IPS-18c (cell line): ENCODE measurements at regions not wholly inside any gene's neighbourhood (a gene's known extent, or its start where the extent isn't known, plus 50 kb on each side); places are given as distances from the start of the nearest gene placed in this dataset.

Source experiments
- H3K4me3 ChIP-seq: 2 replicates; pipeline ENCODE4 v1.7.0; 2013; ENCODE audit warnings: low read depth, mild to moderate bottlenecking, low read length, moderate library complexity; ENCODE audit not compliant: insufficient read depth
- H3K9me3 ChIP-seq: one replicate; pipeline ENCODE4 v1.6.1; 2013; ENCODE audit warnings: mild to moderate bottlenecking, low read length, moderate library complexity; ENCODE audit not compliant: control insufficient read depth, insufficient read depth

DNA sequence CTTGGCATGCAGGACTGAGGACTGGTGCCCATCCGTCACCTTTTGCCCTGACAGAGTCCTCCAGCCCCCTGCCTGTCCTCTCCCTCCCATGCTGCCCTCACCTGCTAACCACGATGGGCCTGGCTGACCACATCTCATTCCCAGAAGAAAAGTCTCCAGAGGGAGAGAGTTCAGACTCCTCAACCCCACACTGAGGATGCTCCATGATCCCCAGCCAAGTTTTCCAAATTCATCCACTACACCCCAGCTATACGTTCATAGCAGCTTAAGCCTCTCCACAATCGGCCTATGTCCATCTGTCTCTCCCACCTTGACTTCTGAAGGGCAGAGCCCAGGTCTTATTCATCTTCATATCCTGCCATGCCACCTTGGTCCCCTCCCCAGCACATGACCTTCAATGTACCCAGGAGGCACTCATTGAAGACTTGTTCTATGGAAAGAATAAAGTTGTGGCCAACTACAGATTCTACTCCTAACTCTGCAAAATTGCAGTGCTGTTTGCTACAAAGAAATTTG is 115.6 kb upstream of the ID2 start:
- no peaks in the 10 kb centered on the region for H3K9me3 ChIP-seq
- H3K4me3 ChIP-seq: no peak overlapping the region

DNA sequence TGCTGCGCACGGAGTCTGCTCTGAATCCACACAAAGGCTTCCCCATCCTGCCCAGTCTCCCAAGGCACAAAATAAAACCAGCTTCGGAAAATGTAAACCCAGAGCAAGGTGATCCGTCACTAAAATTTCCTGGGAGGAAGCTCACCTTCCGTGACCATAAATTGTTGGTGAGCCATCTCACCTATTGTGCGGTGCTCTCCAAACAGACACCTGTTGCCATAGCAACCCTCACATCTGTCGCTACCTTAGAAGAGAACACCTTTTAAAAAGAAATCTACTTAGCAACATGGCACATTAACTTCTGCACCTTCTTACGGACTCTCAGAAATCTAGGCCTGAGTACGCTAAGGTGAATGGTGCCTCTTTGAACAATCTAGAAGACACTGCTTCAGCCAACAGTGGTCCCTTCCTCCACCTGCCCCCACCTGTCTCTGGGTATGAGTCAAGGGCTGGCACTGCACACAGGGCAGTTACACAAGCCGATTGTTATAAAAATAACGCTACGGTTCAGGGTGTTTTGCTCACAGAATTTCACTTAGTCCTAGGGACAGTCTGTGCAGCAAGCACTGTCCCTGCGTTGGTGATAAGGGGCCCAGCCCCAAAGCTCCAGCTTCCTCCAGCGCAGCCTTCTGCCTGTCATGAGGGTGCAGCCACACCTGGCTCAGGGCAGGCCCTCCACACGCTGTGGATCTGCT is 114.9 kb upstream of the ID2 start:
- no peak overlapping the region for H3K4me3 ChIP-seq
- no peaks in the 10 kb centered on the region for H3K9me3 ChIP-seq

DNA sequence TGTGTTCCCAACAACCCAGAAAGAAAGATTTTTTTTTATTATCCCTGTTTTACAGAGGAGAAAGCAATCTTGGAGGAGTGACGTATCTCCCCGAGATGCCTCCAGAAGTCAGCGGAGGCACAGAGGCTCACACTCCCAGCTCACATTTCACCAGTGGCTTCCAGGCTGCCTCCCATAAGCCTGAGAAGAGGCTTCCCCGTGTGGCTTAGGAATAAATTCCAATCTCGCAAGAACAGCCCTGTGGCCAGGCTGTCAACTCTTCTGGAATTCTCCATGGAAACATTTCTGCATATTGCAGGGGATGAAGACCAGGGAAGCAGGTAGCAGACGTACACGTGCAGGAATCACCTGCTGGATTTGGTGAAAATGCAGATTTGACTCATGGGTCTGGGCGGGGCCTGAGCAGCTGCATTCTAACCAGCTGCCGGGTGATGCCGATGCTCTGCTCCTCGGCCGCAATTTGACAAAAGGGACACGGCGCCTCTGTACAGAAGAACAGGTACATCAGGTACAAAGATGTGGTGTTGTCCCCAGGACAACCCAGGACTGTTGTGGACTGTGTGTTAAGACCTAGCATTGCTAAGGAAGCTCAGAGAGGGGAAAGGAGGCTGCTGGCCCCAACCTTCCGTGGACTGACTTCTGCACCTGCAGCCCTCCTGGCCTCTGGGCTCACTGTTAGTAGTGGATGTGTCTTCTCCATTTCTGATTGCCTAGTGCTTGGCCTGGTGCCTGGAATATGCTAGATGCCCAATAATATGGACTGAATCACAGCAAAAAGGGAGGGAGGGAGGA is 114.2 kb upstream of the ID2 start:
- H3K4me3 ChIP-seq: no peak overlapping the region
- H3K9me3 ChIP-seq: no peaks in the 10 kb centered on the region

DNA sequence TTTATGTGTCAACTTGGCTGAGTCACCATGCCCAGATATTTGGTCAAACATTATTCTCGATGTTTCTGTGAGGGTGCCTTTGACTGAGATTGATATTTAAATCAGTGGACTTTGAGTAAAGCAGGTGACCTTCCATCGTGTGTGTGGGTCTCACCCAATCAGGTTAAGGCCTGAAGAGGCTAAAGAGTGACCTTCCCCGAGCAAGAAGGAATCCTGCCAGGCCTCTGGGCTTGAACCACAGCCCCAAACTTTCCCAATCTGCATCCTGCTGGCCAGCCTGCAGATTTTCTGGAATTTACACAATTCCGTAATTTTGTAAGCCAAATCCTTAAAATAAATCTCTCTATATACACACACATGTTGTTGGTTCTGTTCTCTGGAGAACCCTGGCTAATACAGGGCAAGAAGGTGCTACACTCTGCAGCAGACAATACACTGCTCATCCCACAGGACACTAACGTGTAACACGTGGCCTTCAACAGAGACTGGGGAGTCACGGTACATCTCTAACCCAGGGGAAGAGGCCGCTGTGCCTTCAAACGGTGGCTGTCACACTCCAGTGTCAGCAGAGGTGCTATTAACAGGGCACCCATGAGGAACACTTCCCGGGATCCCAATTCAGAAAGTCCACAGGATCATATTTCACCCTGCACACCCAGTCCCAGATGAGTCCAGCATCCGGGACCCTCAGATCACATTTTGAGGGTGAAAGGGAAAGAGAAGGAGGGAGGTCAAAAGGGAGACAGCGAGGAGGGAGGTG is 113.1 kb upstream of the ID2 start:
- H3K9me3 ChIP-seq: no peaks in the 10 kb centered on the region
- H3K4me3 ChIP-seq: no peak overlapping the region

DNA sequence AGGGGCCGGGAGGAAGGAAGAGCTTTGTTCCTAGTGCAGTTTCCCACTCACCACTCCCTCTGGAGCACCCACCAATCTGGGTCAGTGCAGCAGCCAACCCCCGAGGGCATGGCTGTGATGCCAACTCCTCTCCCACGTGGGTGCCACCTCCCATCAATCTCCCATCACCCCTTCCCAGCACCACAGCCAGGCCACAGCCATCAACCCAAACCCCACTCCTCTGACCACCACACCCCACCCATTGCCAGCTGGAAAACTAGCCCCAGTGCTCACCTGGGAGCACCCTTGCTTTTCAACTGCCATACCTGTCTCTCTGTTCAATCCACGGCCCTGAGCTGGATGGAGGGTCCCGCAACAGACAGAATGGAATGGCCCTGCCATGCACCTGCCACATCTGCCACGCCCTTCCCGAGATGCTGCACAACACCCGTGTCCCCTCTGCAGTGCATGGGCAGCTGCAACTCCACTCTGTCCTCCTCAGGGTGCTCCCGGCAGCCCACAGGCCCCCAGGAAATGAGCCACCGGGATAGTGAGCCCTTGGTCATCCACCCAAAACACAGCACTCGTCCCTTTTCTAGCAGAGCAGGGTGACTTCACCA is 112.4 kb upstream of the ID2 start:
- H3K9me3 ChIP-seq: no peaks in the 10 kb centered on the region

DNA sequence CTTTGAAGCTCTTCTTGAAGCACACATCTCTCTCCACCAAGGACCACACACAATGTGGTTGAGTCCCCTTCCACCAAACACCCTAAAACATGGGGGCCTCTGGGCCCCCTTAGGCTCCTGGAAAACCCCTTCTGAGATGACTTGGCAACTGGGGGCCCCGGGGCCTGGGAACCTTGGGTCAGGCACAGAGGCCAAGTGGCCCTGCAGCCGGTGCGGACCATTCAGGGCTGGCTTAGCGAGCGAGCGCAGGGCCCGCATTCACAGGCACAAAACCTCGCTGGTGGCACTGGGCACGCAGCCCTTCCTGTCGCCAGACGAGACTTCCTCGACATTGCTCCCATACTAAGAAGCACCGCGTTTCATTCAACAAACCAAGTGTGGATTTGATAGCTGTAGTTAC is 111.2 kb upstream of the ID2 start:
- no peak overlapping the region for H3K4me3 ChIP-seq
- no peaks in the 10 kb centered on the region for H3K9me3 ChIP-seq

More for the DNA sequence above, 112.4 kb upstream of the ID2 start:
- H3K4me3 ChIP-seq: no peak overlapping the region

DNA sequence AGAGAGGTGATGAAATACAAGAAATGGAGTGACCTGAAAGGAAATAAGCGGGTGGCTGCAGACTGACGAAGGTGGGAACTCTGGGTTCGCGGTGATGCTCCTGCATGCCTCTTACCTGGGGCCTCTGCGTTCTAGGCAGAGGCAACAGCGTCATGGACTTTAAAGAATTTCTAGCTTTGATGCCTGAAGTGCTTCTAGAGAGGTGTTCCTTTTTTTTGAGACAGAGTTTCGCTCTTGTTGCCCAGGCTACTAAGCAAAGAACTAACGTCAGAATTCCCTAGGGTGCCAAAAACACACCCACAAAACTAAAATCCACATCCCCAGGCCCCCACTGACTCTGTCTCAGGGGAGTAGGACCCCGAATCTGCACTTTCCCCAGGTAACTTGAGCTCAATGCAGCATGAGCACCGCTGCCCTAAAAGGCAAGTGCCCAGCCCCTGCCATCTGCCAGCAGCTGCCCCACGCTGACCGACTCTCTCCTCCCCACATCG is 110.5 kb upstream of the ID2 start:
- H3K9me3 ChIP-seq: no peaks in the 10 kb centered on the region
- no peak overlapping the region for H3K4me3 ChIP-seq

DNA sequence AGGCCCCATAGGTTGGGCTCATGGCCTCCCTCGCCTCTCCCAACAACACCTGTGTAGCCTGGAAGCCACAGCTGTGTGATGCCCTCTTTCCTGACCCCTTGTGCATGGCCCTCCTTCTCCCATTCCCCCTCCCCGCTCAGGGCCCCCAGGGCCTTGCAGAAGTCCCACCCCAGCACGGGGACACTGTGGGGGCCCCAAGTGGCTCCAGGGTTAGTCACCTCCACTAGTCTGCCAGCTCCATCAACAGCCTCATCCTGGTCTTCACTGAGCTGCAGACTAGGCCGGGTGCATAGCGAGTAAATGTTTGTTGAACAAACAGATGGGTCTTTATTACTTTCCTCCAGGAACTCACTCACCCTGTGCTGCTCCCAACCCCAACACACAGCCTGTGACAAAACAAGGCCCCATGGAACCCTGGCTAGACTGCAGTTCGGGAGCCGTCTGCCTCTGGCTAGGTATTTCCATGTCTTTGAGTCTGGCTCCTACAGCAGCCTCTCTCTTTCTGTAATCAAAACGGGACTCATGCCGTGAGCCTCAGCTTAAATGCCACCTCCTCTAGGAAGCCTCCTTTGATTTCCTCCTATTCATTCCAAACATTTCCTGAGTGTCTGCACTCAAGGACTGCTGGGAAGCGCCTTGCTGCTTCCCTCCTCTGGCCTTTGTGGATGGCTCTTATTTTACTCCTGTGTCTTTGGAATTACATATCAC is 109.9 kb upstream of the ID2 start:
- H3K9me3 ChIP-seq: no peaks in the 10 kb centered on the region
- no peak overlapping the region for H3K4me3 ChIP-seq

DNA sequence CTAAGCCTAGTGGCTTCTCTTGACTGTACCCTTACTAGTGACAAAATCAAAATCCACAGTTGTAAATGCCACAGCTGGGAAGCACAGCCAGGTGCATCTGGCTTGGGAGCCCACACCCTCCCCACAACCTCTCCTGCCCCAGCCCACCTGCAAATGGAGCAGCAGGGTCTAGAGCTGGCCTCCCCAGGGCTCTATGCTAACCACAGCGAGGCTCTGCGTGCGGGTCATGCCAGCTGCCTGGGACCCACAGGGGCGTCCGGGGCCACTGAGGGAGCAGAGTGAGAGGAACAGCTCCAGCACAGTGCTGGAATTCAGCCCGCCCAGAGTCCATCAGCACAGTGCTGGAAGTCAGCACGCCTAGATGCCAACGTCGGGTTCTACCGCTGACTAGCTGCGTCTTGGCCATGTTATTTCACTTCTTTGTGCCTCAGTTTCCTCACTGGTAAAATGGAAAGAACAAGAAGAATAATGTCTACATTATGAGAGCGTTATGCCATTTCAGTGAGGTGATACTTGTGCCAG is 109.1 kb upstream of the ID2 start:
- Histone ChIP-seq H3K4me3 (no peak overlapping the region; the same call in 1 of the 2 replicates), H3K9me3 (no peaks in the 10 kb centered on the region)

DNA sequence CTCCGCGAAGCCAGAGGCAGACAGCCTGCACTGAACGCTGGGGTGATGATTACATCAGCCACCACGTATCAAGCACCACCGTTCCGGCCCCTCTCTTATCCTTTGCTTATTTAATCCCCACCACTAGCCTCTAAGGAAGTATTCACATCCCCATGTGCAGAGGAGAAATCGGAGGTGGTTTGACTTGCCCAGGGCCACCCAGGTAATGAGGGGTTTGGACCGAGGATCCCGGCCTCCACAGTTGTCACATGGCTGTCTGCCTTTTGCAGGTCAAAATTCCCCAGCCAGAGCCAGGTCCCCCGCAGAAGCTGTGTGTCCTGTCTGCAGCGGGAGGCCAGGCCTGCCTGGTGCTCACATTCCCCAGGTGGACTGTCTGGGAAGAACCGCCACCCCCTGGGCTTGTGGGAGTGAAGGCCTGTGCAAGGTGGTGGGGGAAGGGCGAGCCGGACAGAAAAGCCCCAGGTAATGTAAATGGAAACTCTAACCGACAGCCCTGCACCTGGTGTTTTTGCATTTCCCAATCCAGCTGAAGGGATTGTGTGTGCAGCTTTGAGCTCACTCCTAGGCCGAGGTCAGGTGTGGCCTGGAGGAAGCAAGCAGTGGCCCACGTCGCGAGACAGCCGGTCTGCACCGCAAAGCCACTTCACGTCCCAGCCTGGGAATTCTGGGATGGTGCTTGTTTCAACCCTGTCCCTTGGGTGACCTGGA is 108.5 kb upstream of the ID2 start:
- H3K4me3 ChIP-seq: no peak overlapping the region
- H3K9me3 ChIP-seq: no peaks in the 10 kb centered on the region

DNA sequence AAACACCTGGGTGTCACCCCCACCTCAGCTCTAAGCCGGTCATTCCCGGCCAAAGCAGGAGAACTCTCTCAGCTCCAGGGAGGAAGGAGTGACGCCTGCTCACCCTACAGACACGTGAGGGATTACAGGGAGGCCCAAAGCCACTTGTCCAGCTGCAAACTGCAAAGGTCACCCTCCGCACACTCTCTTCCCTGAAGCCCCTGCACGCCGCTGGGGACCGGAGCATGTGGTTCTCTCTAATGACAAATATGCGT is 108.0 kb upstream of the ID2 start:
- no peak overlapping the region for H3K4me3 ChIP-seq
- H3K9me3 ChIP-seq: no peaks in the 10 kb centered on the region

DNA sequence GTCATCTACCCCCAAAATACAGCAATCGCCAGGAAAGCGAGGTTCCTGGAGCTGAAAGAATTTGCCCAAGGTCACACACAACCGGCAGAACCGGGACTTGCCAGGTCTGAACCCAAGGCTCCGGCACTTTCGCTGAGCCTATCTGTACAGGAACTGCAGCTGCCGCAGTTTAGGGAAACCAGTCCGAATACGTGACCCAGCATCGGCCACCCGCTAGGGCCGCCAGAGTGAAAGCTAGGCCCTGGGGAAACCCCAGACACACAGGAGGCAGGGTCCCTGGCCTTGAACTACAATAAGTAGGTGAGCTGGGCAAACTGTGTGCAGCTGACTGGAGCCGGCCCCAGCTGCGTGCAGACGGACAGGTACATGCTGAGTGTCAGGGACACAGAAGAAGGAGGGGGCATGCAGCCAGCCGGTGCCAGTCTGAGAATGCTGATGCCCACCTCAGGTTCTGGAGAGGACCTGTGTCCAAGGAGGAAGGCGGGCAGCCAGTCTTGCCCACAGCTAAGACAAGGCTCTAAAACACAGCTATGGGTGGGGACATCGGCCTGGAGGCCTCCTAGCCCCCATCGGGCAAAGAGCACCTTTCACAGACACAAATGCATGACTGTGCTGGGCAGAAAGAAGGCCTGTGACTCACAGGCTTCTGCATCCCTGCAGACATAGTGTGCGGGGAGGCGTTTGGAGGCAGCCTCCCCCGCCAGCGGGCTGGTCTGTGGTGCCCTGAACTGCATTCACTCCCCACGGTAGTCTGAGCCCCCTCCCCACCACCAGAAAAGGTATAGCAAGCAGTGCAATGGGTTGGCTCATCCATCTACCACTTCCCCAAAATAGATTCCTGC is 107.4 kb upstream of the ID2 start:
- Histone ChIP-seq H3K4me3 (no peak overlapping the region), H3K9me3 (no peaks in the 10 kb centered on the region)

DNA sequence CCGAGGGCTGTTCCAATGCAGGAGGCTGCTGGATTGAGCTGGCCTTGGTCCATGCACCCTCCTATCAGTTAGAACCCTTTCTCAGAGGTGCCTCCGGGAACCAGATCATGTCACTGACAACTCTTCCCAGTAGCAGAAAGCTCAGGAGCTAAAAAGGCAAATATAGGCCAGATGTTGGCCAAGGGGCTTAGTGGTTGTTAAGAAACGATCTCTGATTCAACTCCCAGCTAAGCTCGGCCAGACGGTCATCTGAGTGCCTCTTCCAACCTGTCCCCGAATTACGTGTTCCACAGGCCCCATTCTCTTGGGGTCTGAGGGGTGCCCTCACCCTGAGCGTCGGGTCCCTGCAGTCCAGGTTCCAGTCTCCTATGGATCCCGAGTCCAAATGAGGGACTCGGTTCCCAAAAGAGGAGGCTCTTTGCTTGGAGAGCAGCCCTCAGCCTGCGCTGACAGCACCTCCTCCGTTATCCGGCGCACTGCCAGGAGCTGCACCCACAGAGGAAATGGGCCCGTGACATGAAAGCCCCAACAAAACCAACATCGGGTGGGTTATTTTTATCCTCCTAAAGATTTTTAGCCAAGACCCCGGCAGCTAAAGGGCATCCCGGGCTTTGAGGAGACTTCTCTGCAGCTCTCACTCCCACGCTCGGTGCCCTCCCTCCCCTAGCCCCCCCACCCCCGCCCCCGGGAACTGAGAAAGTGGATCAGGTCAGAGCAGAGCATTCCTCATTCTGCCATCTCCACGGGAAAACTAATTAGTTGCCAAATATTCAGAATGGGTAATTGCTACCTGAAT is 106.6 kb upstream of the ID2 start:
- no peak overlapping the region for H3K4me3 ChIP-seq
- no peaks in the 10 kb centered on the region for H3K9me3 ChIP-seq

DNA sequence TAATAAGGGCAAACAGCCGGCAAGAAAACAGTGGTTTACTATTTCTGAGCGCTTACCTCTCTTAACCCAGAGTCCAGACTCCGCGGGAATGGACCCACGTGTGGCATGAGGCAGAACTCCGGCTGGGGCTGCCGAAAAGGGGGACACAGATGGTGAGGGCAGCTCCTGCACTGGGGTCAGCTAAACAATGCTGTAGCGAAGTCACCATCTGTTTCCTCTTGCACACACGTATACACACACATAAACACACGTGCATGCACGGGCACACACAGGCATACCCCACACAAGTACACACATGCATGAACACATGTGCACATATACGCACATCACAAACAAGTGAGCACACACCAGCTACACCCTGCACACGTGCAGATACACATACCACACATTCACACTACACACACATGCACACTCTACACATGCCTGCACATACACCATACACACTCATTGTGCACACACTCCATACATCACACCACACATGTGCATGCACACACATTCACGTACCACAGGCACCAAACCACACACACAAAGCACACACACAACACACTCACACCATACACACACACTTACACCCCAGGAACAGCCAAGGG is 105.9 kb upstream of the ID2 start:
- no peaks in the 10 kb centered on the region for H3K9me3 ChIP-seq
- H3K4me3 ChIP-seq: no peak overlapping the region
